NCI-H2107 treated with DMSO at 0.1 percent for 48 hours (cell line): ENCODE measurements at regions not wholly inside any gene's neighbourhood (a gene's known extent, or its start where the extent isn't known, plus 50 kb on each side); places are given as distances from the start of the nearest gene placed in this dataset.
A peak's percentile ranks its signal among the peaks of the same experiment; 100 is the strongest.
"Not testable (repeated sequence)": the region's sequence is repeated elsewhere in the genome, so short reads cannot be mapped to it uniquely, and the experiment has no call there.

Experiments used
- DNase-seq: peaks from one replicate; lab custom pipeline; 2025; ENCODE audit not compliant: unreplicated experiment; lab: John Stamatoyannopoulos, UW

DNA sequence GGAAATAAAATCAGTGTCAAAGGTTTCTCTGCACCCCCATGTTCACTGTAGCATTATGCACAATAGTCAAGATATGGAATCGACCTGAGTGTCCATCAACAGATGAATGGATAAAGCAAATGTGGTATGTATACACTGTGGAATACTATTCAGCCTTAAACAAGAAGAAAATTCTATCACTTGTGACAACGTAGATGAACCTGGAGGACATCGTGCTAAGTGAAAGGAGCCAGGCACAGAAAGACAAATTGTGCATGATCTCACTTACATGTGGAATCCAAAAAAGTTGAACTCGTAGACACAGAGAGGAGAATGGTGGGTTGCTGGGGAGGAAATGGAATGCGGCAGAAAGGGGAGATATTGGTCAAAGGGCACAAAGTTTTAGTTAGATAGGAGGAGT is 136.3 kb upstream of the ESR1 start:
- no peak for DNase-seq

DNA sequence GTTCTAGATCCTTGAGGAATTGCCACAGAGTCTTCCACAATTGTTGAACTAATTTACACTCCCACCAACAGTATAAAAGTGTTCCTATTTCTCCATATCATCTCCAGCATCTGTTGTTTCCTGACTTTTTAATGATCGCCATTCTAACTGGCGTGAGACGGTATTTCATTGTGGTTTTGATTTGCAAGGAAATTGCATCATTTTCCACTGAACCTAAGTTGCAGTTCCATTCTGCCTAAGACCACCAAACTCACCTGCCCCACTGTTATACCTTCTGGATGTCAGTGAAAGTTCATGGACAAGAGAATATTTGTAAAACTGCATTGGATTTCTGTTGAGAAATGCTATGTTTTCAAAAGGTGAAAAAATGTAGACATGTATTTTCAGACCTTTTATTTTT is 132.9 kb upstream of the ESR1 start:
- no peak for DNase-seq

DNA sequence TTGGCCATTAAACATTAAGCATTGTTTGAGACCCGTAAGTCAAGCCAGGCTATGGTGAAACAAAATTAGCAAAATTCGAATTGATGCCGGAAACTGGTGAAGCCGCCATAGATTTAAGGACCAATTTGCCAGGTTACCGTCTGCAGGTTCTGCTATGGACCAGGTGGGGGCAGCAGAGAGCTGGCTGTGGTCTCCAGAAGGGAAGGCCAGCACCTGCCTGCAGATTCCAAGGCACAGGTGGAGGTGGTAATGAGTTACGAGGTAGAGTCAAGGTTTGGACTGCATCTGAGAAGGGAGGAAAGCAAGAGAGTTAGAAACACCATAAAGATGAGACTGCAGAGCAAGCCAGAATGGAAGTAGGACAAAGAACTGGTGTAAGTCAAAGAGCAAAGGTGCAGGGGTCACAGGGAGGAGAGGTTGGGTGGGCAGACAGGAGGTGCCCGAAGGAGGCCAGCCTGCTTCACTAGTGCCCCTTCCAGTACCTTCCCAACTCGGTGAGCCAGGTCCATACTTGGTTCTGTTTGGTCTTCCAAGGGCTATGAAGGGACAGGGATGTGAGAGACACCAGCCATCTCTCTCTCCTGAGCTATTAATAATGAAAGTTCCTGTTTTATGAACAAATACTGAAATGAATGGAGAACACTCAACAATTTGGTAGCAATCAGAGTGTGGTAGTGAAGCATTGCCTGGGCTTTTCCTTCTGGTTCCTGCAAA is 131.6 kb upstream of the ESR1 start:
- DNase-seq, result peak; percentile 39

DNA sequence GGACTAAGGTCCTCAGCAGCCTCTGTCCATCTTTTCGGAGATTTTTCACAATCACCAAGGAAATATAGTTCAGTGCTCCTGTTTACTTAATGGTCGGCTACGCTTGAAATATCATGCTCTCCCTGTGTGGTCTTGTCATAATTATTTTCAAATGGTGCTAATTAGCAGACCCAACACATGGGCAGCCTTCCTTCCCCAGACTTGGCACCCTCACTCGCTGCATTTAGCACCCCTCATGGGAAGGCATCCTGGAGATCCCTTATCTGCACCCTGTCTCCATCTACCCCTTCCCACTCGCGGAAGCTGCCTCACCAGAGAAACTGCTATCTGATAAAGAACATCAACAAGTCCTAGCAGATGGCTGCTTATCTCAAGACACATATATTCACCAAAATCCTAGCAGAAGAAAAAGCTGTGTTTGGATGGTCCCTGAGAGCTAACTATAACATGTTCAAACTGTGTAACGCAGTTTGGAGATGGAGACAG is 131.0 kb upstream of the ESR1 start:
- DNase-seq, result no peak

DNA sequence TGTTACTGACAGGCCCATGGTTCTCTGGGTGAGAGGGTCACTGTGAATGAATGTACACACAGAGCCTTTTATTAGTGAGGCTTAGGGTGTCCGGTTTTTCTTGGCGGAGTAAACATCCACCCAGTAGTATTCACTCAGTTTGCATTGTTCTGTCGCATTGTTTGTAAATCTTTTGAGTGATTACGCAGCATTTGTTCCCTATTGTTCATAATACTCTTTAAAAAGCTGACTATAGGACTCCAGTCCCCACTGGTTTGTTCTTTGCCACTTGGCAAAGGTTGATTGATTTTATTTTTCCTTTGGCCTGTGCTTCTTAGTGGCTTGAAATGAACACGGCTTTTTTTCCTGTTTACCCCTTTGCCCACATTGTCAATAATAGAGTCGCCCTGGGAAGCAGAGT is 130.1 kb upstream of the ESR1 start:
- no peak for DNase-seq

DNA sequence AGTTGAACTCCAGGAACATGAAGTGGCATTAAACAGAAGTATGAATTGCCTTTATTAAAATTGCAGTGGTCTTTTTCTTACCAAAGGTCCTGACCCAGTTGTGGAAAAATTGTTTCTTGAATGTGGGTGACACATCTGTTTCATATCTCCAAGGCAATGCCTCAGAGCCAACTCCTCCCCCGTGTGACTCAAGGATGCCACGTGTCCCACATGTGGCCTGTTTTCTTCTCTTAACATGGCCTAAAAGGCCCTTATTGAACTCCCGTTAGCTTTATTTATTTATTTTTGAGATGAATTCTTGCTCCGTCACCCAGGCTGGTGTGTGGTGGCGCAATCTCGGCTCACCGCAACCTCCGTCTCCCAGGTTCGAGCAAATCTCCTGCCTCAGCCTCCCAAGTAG is 128.4 kb upstream of the ESR1 start:
- DNase-seq, result no peak

DNA sequence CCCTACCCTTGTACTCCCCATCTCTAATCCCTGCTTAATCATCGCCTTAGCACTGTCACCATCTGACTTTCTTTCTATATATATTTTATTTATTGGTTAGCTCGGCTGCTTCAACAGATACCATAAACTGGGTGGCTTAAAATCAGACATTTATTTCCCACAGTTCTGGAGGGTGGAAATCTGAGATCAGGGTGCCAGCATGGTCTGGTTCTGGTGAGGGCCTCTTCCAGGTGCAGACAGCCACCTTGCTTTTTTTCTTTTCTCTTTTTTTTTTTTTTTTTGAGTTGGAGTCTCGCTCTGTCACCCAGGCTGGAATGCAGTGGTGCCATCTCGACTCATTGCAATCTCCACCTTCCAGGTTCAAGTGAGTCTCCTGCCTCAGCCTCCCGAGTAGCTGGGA is 127.5 kb upstream of the ESR1 start:
- DNase-seq, result no peak

DNA sequence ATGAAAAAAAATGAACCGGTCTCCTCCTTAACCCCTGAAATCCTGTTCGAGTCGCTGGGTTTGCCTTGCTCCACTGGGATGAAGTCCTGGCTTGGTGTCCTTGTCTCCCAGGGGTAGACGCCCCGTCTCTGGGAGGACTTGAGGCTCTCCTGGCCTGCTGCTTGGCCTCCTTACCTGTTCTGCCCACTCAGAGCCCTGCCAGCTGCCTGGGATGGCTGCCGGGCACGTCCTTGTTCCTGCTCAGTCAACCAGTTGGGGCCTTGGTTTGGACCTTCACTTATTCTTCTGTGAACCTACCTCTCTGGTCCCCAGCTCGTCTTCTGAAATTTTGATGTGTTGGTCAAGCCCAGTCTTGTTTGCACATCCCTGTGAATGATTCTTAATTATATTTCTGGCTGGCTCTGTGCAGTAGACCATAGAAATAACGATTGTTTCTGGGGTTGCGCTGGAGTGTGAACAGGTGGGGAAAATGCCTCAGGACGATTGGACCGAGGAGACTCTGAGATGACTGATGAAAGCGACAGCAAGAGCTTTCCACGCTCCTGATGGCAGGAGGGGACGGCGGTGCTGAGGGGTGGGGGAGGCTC is 126.5 kb upstream of the ESR1 start:
- DNase-seq, result no peak

DNA sequence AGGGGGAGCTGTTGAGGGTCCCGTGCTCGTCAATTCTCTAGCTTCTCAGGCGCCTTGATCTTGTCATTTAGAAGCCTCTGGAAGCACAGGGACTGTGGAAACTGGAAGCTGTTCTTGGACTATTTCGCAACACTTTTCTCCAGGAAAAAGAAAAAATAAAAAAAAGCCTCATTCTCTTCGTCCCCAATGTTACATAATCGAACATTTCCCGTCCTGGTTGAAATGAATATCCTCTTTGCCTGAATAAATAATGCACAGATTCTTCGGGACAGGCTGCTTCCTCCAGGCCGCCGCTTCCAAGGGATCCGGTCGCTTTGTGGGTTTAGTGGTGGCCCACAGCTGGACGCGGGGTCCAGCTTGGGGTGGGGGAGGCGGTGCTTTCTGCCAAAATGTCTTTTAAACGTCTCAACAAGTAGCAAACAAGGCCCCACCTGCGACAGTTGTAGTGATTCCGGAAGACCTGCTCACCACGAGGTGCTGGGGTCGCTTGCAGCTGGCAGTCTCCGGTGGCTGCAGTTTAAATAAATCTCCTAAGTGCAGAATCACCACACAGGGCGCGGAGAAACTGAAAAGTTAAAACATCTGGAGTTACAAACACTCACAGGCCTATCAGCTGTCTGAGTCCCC is 125.9 kb upstream of the ESR1 start:
- no peak for DNase-seq

DNA sequence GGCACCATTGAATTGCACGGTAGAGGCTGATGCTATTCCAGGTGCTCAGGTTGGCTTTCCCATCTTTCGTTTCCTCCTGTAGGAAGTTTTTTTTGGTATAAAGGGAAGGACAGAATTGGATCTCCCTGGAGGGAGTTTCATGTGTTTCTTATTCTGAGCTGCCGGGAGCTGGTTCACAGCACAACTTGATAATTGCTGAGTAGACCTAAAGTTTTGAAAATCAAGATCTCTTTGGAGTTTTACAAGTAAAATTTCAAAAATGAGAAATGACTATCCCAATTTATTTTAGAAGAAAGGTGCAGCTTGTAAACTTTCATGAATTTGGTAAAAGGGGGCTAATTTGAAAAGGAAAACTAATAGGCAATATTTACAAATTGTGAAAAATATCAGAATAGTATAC is 125.2 kb upstream of the ESR1 start:
- DNase-seq, result no peak

DNA sequence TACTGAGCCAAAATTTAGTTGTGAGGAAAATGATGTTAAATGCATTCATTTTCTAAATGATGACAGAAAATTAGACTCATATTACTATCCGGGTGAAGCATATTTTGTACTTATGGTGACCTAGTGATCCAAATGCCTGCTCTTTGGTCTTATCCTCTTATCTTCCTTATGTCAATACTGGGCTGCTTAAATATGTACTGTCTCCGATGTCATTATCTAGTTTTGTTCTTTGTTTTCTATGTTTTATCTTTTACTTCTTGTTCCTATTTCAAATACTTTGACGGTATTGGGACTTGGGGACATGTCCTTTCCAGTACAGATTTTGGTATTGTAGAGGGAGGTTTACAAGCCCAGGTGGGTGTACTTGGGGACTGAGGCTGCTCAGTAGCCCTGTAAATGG is 124.6 kb upstream of the ESR1 start:
- no peak for DNase-seq

DNA sequence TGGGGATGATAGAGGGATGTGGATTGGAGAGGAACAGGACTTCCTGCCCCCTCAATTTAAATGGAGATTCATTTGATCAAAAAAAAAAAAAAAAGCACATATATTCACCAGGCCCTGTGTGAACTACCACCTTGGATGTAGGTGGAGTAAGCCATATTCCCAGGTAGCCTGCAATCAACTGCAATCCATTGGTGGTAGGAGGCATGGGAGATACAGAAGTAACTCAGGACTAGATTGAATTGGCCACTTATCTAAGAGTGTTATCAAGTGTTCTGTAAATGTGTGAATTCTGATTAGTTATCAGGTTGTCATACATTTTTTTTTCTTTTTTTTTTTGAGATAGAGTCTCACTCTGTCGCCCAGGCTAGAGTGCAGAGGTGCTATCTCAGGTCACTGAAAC is 124.1 kb upstream of the ESR1 start:
- no peak for DNase-seq

DNA sequence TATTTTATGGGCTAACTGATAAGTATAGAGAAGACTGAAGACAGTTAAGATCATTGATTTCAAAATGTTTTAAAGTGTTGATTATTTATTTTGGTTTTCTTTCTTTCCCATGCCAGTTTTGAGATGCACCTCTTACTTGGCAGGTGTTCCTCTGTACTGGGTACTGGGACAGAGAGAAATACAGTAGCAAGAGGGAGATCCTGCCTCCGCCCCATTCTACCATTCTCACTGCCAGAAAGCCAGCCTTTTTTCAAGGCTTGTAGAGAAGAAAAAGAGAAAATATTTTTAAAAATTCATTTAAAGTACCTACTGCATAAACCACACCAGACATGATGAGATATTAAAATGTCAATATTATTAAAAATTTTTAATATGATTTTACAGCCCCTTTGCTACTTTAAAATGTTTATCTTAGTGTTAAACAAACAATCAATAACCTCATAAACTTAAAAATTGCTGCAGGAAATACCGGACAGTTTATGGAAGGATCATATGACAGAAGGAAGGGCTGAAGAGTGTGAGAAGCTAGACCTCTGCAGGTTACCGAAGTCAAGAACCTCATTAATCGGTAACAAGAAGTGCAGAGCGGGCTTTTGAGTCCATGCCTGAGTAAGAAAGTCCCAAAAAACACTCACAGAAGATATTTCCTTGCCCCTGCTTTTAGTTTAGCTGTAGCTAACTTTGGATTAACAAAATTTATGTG is 117.8 kb upstream of the ESR1 start:
- no peak for DNase-seq

DNA sequence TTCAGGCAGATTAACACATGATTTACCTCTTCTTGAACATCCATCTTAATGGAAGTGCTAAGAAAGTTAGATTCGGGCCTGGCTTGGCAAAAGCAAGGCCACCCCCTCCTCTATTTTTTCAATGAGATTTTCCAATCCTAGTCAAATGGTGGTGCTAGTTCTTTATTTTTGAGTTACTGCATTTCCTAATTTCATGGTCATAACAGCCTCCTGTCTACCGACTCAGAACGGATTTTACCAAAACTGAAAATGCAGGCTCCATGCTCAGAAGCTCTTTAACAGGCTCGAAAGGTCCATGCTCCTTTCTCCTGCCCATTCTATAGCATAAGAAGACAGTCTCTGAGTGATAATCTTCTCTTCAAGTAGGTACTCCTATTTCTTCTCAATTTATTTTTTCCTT is 117.2 kb upstream of the ESR1 start:
- DNase-seq, result no peak

DNA sequence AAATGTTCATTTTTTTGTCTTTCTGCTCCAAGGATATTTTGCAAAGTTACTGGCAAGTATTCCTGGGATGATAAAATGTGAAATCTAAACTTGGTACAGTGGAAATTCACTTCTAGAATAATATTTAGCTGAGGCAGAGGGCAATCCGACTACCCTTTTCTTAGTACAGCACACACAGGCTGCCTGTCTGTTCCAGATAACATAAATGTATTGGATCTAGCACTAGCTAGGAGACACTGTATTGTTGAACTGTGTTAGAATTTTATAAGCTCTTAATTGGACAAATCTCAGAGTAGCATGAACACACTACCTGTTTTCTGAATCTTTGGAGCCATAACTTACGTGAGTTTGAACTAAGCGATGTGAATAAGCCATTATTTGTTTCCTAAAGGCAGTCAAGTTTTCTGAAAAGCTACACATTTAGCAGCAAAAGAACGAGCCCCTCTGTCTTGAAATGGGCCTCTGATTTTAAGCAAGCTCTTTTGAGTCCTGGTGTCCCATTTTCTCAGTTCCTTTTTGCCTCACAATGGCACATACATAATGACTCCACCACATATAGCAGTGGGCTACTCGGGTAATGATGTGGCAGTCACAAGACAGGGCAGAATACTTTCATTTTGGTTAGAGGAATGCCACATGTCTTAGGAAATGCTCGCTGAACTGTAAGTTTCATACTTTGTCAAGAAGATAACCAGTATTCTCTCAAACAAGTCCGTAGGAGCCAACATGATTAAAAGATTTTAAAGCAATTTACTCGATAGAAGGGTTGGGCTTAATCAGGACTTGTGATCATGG is 116.5 kb upstream of the ESR1 start:
- no peak for DNase-seq

DNA sequence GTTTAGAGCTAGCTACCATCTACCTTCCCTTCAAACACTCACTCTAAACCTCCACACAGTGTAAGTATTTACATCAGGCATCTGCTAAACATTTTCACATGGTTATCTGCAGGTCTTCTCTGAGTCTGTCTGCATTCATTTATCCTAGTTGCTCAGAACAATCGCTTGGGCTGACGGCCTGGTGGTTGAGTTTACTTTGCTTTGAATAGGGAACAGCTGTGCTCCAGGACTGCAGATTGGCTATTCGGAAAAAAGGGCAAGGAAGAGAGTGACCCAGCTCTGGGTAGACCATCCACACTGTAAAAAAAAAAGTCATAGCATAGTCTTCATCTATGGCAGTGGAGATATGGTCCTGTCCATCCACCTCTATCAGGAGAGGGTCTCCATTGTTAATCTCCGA is 115.3 kb upstream of the ESR1 start:
- DNase-seq, result no peak

DNA sequence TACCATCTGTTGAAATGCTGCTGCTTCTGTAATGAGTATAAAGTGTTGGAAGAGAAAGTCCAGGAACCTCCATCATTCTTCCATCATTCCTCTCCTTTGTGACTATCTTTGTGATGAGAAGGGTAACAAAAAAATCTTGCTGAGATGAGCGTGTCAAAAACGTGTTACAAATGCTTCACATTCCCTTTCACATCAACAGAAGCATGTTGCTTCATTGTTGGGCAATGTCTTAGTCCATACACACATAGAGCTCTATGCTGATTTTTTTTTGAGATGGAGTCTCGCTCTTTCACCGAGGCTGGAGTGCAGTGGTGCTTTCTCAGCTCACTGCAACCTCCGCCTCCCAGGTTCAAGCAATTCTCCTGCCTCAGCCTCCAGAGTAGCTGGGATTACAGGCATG is 114.1 kb upstream of the ESR1 start:
- no peak for DNase-seq

DNA sequence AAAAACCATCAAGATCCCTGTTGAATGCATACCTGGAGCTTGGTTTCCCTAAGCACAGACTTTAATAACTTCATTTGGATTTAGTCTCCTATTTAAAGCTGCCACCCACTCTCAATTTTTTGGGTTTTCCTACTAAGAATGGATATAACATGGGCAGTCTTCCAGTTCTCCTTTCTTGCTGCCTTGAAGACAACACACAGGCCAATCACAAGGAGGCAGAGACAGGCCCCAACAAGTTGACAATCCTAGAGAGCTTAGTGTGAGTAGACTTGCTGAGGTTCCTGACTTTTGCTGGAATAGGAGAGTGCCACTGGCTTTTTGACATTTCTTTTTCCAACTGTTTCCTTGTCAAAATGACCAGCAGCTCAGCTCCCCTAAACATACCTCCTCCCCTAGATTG is 112.3 kb upstream of the ESR1 start:
- DNase-seq, result no peak

DNA sequence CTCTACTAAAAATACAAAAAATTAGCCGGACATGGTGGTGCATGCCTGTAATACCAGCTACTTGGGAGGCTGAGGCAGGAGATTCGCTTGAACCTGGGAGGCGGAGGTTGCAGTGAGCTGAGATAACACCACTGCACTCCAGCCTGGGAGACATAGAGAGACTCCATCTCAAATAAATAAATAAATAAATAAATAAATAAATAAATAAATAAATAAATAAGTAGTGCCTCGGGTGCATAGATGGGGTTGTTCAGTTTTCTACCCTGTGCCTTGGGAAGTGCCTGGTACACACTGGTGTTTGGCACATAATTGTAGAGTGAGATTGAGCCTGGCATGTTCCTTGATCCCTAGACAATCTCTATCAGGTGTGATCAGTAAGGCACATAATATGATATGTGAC is 111.2 kb upstream of the ESR1 start:
- DNase-seq, result not testable (repeated sequence)

DNA sequence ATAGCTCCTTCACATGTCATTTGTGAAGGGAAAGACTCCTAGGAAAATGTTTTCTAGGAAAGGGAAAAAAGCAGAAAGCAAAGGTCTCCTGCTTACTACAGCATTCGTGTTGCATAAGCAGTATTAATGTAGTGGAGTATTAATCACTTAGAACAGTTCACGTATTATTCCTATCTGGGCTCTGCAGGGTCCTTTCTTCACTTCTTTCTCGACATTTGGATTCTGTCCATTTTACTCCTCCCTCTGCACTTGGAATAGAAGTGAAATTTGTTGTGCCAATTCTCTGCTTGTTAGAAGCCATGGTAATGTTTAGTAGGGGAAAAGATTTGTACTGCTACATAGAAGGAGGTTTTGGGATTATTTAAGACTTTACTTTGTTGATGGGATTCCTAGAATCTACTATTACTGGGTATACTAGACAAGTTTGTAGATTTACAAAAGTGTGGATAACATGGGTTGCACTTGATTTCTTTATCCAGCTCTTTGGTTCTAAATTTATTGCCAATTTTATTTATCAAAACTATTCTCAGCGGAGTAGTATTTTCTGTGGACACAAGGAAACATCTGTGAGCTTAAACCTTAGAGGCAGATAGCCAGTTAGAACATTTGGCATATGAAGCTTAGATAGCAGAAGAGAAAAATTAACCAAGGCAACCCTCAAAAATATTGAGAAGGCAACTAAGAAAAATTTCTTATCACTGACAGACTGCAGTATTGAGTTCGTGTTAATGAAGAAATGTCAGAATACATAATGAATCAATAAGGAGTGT is 108.4 kb upstream of the ESR1 start:
- DNase-seq, result no peak
